ENCODE measurements at regions not wholly inside any gene's neighbourhood (a gene's known extent, or its start where the extent isn't known, plus 50 kb on each side); places are given as distances from the start of the nearest gene placed in this dataset.

- no peaks in the 10 kb centered on the region for H3K9me3 ChIP-seq (replicated peaks; ENCODE audit: insufficient read depth, low read length)
- no peak overlapping the region for H3K27ac ChIP-seq (ENCODE audit: low read length)
- no peak overlapping the region for H3K4me3 ChIP-seq (ENCODE audit: low read length)
- H3K9me2 ChIP-seq (replicated peaks; ENCODE audit: insufficient read depth, low read length): no peaks in the 10 kb centered on the region
- H3K79me2 ChIP-seq (ENCODE audit: low read length): no peaks in the 10 kb centered on the region
- H3F3A ChIP-seq (ENCODE audit: insufficient read depth, low read length): no peaks in the 10 kb centered on the region
- DNase-seq: no peak
- no peak for TF ChIP-seq EZH2 (optimal IDR thresholded peaks at IDR 0.05; ENCODE audit: low read depth, low read length)
- no peak for TF ChIP-seq EZH2phosphoT487 (IDR thresholded peaks at IDR 0.05; ENCODE audit: low read length)
- TF ChIP-seq CTCF (IDR thresholded peaks at IDR 0.05; ENCODE audit: low read length): no peak
- no peaks in the 10 kb centered on the region for H3K4me1 ChIP-seq (ENCODE audit: low read length)
- no peak overlapping the region for H2AFZ ChIP-seq (ENCODE audit: low read length)
- no peaks in the 10 kb centered on the region for H4K20me1 ChIP-seq (ENCODE audit: insufficient read depth, low read length)
- no peaks in the 10 kb centered on the region for H3K36me3 ChIP-seq (replicated peaks; ENCODE audit: insufficient read depth, low read length)
- H3K4me2 ChIP-seq (ENCODE audit: low read depth, low read length): no peak overlapping the region
- no peaks in the 10 kb centered on the region for H3K27me3 ChIP-seq (replicated peaks; ENCODE audit: insufficient read depth, low read length)
- H3K9ac ChIP-seq (ENCODE audit: low read length): no peak overlapping the region
Measured at GRCh38 chr5:40084614-40085013, 595.1 kb upstream of the PTGER4 start.

GRCh38 chr5:40082313-40082712, 597.4 kb upstream of the PTGER4 start:
- Histone ChIP-seq H3F3A (ENCODE audit: insufficient read depth, low read length) (no peaks in the 10 kb centered on the region), H3K9me2 (replicated peaks; ENCODE audit: insufficient read depth, low read length) (no peaks in the 10 kb centered on the region), H3K79me2 (ENCODE audit: low read length) (no peaks in the 10 kb centered on the region), H3K9me3 (replicated peaks; ENCODE audit: insufficient read depth, low read length) (no peaks in the 10 kb centered on the region), H3K4me3 (ENCODE audit: low read length) (no peak overlapping the region), H3K9ac (ENCODE audit: low read length) (no peak overlapping the region), H3K4me1 (ENCODE audit: low read length) (no peaks in the 10 kb centered on the region), H4K20me1 (ENCODE audit: insufficient read depth, low read length) (no peaks in the 10 kb centered on the region), H3K36me3 (replicated peaks; ENCODE audit: insufficient read depth, low read length) (no peaks in the 10 kb centered on the region), H3K4me2 (ENCODE audit: low read depth, low read length) (no peak overlapping the region), H2AFZ (ENCODE audit: low read length) (no peak overlapping the region), H3K27ac (ENCODE audit: low read length) (no peak overlapping the region), H3K27me3 (replicated peaks; ENCODE audit: insufficient read depth, low read length) (no peaks in the 10 kb centered on the region)
- TF ChIP-seq EZH2 (optimal IDR thresholded peaks at IDR 0.05; ENCODE audit: low read depth, low read length): no peak
- no peak for TF ChIP-seq EZH2phosphoT487 (IDR thresholded peaks at IDR 0.05; ENCODE audit: low read length)
- no peak for TF ChIP-seq CTCF (IDR thresholded peaks at IDR 0.05; ENCODE audit: low read length)
- no peak for DNase-seq

- no peaks in the 10 kb centered on the region for H3K79me2 ChIP-seq (ENCODE audit: low read length)
- TF ChIP-seq CTCF (IDR thresholded peaks at IDR 0.05; ENCODE audit: low read length) (no peak), EZH2phosphoT487 (IDR thresholded peaks at IDR 0.05; ENCODE audit: low read length) (no peak), EZH2 (optimal IDR thresholded peaks at IDR 0.05; ENCODE audit: low read depth, low read length) (no peak)
- no peak overlapping the region for H3K9ac ChIP-seq (ENCODE audit: low read length)
- no peaks in the 10 kb centered on the region for H3K27me3 ChIP-seq (replicated peaks; ENCODE audit: insufficient read depth, low read length)
- H3K4me1 ChIP-seq (ENCODE audit: low read length): no peaks in the 10 kb centered on the region
- H3K4me3 ChIP-seq (ENCODE audit: low read length): no peak overlapping the region
- H3K4me2 ChIP-seq (ENCODE audit: low read depth, low read length): no peak overlapping the region
- no peaks in the 10 kb centered on the region for H3K9me2 ChIP-seq (replicated peaks; ENCODE audit: insufficient read depth, low read length)
- DNase-seq: no peak
- H2AFZ ChIP-seq (ENCODE audit: low read length): no peak overlapping the region
- H3K9me3 ChIP-seq (replicated peaks; ENCODE audit: insufficient read depth, low read length): no peaks in the 10 kb centered on the region
- H4K20me1 ChIP-seq (ENCODE audit: insufficient read depth, low read length): no peaks in the 10 kb centered on the region
- H3F3A ChIP-seq (ENCODE audit: insufficient read depth, low read length): no peaks in the 10 kb centered on the region
- H3K36me3 ChIP-seq (replicated peaks; ENCODE audit: insufficient read depth, low read length): no peaks in the 10 kb centered on the region
- H3K27ac ChIP-seq (ENCODE audit: low read length): no peak overlapping the region
Measured at GRCh38 chr5:40080191-40080590, 599.5 kb upstream of the PTGER4 start.

Data from MM.1S (cell line).